GM20000 (cell line): ENCODE measurements at regions not wholly inside any gene's neighbourhood (a gene's known extent, or its start where the extent isn't known, plus 50 kb on each side); places are given as distances from the start of the nearest gene placed in this dataset.

Experiments
- DNase-seq: peaks from one replicate; pipeline ENCODE4 v3.0.0; 2012; ENCODE audit warnings: low spot score
- TF ChIP-seq, protein P1 (sequence below): IDR thresholded peaks from 2 replicates; pipeline ENCODE4 v1.5.1; 2012; ENCODE audit warnings: mild to moderate bottlenecking, control low read depth; ENCODE audit errors: extremely low read depth, missing control alignments

DNA sequence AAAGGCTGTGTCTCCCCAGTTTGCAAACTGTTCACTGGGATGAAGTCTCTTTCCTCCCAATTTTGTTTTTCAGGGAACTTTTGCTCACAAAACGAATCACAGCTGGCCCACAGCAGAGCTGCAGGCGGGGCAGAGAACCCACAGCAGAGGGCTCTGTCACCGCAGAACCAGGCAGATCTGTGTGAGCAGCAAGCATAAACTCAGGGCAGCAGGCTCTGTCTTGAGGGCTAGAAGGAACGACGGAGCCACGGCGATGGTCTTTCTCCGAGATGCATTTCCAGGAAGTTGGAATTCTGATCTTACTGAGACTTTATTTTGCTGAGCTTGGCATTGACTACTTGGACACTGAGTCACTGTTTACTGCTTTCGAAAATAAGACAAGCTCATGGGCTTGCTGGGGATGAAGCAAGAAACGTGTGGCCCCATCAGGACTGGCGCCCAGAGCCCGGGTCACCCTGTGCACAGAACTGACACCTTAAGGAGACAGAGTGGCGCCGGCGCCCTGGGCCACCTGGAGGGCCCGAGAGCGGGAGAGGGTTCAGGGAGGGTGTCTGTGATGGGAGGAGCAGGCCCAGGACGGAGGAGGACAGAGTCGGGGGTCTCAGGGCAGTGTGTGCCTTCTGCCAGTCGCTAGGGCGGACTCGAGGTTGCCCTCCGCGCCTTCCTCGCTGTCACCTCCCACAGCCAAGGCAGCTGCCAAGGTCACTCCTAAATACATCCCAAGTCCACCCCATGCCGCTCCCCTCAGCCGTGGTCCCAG is 106.3 kb upstream of the NXT1 start:
- no peak for DNase-seq
- TF ChIP-seq, protein P1, sequence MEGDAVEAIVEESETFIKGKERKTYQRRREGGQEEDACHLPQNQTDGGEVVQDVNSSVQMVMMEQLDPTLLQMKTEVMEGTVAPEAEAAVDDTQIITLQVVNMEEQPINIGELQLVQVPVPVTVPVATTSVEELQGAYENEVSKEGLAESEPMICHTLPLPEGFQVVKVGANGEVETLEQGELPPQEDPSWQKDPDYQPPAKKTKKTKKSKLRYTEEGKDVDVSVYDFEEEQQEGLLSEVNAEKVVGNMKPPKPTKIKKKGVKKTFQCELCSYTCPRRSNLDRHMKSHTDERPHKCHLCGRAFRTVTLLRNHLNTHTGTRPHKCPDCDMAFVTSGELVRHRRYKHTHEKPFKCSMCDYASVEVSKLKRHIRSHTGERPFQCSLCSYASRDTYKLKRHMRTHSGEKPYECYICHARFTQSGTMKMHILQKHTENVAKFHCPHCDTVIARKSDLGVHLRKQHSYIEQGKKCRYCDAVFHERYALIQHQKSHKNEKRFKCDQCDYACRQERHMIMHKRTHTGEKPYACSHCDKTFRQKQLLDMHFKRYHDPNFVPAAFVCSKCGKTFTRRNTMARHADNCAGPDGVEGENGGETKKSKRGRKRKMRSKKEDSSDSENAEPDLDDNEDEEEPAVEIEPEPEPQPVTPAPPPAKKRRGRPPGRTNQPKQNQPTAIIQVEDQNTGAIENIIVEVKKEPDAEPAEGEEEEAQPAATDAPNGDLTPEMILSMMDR, result no peak

DNA sequence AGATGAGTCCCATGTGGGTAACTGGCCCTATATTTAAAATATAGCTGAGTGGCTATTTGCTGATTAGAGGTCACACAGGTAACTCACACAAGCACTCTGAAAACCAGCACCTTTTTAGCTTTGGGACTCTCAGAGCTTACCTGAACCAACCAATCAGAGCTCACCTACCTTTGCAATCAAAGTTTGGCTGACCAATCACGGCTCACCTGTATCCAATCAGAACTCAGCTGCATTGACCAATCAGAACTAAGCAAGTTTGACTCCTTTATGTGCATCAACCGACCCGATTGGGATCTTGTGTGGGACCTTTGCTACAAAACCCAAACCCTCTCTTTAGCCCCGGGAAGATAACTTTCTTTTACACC is 106.8 kb upstream of the NXT1 start:
- TF ChIP-seq, protein P1, result no peak
- DNase-seq, result no peak

GRCh38 chr20:23242556-23243180 is 107.9 kb upstream of the NXT1 start:
- no peak for DNase-seq
- TF ChIP-seq, protein P1, result no peak

- DNase-seq, result no peak
- TF ChIP-seq, protein P1, result no peak
These were observed 108.5 kb upstream of the NXT1 start for GRCh38 chr20:23242104-23242503.

GRCh38 chr20:23241416-23241815 is 109.2 kb upstream of the NXT1 start:
- no peak for DNase-seq
- TF ChIP-seq, protein P1, result no peak

- TF ChIP-seq, protein P1, result no peak
- no peak for DNase-seq
These were observed 110.1 kb upstream of the NXT1 start for GRCh38 chr20:23240519-23240918.

GRCh38 chr20:23237201-23237600 is 113.4 kb upstream of the NXT1 start:
- DNase-seq, result no peak
- TF ChIP-seq, protein P1, result no peak
